ENCODE measurements at regions not wholly inside any gene's neighbourhood (a gene's known extent, or its start where the extent isn't known, plus 50 kb on each side); places are given as distances from the start of the nearest gene placed in this dataset.

DNA sequence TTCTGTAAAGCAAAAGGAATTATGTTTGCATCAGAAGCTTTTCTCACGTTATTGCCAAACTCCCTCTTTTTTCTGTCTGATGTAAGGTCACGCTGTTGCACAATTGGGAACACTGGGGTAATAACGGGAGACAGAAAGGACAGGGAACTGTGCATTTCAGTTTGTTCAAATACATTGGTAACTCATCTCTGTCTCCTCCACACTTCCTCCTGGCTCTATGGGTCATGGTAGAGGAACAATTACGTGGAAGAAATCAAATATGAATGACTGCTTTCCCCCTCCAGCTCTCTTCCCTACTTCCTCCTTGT, 132.2 kb upstream of the TNFAIP3 start:
- TF ChIP-seq, protein P1, sequence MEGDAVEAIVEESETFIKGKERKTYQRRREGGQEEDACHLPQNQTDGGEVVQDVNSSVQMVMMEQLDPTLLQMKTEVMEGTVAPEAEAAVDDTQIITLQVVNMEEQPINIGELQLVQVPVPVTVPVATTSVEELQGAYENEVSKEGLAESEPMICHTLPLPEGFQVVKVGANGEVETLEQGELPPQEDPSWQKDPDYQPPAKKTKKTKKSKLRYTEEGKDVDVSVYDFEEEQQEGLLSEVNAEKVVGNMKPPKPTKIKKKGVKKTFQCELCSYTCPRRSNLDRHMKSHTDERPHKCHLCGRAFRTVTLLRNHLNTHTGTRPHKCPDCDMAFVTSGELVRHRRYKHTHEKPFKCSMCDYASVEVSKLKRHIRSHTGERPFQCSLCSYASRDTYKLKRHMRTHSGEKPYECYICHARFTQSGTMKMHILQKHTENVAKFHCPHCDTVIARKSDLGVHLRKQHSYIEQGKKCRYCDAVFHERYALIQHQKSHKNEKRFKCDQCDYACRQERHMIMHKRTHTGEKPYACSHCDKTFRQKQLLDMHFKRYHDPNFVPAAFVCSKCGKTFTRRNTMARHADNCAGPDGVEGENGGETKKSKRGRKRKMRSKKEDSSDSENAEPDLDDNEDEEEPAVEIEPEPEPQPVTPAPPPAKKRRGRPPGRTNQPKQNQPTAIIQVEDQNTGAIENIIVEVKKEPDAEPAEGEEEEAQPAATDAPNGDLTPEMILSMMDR (IDR thresholded peaks at IDR 0.05), result no peak
- TF ChIP-seq EP300 (IDR thresholded peaks at IDR 0.05) (no peak), POLR2A (IDR thresholded peaks at IDR 0.05) (no peak)

Measured in gastroesophageal sphincter (tissue), 3 donors.